ENCODE measurements at regions not wholly inside any gene's neighbourhood (a gene's known extent, or its start where the extent isn't known, plus 50 kb on each side); places are given as distances from the start of the nearest gene placed in this dataset.

DNA sequence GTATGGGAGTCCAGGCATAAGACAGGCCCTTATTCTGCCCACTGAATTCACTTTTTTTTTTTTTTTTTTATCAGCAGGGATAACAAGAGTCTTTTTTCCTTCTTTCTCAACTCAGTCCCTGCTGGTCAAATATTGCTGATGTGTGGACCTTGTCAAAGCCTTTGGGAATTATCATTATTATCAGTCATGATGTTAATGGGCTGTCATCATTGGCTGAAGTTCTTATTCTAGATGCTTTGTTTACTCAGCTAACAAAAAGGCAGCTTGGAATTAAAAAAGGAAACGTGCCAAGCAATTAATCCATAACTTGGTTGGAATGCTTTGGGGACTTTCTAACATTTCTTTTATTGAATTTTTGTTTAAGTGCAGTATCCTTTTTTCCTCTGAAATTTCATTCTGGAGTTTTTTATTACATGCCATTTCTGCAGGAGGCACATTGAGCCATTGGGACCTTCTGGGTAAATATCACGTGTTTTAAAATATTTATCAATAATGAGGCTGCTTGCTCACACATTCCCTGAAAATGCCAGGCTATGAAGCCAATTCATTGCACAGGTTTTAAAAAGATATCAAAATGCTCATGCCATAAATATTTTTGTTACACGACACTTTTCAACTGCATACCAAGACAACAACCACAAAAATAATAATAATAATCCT is 246.3 kb downstream of the TXNL1 start:
- DNase-seq: no peak
- intact Hi-C loops (cut with DNase I, micrococcal nuclease): no loop called here
- ATAC-seq: no peak

DNA sequence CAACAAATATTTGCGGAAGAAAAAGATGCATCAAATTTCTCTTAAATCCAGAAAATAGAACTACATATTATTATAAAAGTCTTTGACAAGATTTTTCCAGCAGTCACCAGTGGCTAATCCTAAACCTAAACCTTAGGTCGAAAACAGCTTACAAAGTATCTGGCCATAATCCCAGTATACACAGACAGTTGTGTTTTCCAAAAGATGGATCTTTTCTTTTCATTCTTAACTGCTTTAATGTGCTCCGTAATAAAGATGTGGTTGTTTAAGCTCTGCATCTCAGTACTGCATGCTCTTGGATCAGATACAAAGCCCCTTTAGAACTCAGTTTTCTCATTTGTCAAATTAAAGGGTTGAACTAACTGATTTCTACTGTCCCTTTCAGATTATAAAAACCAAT is 247.8 kb downstream of the TXNL1 start:
- ATAC-seq: no peak
- no peak for DNase-seq
- intact Hi-C loops (cut with DNase I, micrococcal nuclease): no loop called here

DNA sequence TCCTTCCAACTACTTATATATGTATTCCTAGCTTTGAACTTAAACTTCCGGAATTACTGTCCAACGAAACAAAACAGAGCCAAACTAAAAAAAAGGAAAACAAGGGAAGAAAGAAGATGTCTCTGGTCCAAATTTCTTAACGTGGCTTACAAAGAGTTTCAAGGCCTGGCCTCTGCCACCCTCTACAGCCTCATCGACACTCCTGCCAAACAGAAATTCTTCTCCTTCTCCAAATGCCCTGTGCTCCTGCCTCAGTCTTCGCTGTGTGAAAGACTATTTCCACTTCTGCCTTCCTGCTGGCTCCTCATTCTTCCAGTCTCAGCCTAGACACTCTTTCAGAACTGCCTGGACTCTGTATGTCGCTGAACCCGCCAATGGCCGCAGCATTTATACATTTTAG is 249.2 kb downstream of the TXNL1 start:
- ATAC-seq (no peak), DNase-seq (no peak)
- intact Hi-C loops (cut with DNase I, micrococcal nuclease): no loop called here

DNA sequence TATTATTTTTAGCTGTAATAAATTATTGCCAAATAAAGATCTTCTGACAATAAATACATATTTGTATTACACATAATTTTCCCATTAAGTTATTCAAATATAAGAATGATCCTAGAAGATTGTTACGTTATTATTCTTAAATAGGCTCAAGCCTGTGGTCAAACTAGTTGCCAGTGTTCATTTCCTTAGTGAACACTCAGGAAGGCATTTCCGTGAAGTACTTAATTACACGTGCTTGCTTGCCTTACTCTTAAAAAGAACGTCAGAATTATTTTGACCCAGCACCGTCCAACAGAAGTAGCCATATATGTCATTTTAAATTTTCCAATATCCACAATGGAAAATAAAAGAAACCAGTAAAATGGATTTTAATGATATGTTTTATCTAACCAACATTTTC is 249.8 kb downstream of the TXNL1 start:
- no peak for ATAC-seq
- DNase-seq: no peak
- intact Hi-C loops (cut with DNase I, micrococcal nuclease): no loop called here

DNA sequence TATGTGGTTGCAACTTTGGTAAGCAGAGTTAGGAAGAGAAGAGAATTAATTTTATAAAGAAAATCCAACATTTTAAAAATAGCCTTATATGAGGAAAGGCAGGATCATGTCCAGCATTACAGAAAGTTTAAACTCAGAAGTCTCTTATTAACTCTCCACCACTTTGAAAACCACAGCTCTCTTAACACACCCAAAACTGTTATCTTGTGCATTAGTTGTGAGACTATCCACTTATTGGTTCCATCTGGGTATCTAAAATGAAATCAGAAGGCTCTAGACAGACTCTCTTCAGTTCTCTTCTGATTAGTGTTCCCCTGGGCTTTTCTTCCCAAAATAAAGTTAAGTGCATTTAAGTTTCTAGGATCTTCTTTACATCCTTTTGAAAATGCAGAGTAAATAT is 251.5 kb downstream of the TXNL1 start:
- ATAC-seq: no peak
- intact Hi-C loops (cut with DNase I, micrococcal nuclease): no loop called here
- DNase-seq: no peak

DNA sequence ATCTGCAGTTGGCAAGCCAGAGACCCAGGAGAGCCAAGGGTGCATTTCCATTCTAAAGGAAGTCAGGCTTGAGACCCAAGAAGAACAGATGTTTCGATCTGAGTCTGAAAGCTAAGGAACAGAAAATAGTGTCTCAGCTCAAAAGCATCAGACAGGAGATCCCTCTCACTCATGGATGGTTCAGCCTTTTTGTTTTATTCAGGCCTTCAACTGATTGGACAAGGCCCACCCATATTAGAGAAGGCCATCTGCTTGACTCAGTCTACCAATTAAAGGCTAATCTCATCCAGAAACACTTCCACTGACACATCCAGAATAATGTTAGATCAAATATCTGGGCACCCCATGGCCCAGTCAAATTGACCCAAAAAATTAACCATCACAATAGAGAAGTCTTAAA is 255.0 kb downstream of the TXNL1 start:
- intact Hi-C loops (cut with DNase I, micrococcal nuclease): no loop called here
- ATAC-seq (no peak), DNase-seq (no peak)

DNA sequence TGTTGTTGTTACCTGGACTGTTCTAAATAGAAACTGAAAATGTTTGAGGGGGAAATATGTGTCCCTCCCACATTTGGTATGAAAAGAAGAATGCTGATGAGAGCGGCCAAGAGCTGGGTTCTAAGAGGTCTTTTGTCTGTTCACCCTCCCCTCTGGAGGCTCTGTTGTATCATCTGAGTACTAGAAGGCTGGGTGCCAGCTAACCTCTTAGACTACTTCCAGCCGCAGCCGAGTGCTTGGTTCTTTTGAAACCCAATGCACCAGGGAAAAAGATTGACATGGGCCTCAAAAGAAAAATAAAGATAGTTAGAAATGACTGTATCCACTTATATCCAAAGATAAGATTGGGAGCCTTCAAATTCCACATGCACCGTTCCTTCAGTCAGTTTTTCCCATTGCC is 255.9 kb downstream of the TXNL1 start:
- ATAC-seq: no peak
- intact Hi-C loops (cut with DNase I, micrococcal nuclease): no loop called here
- DNase-seq: no peak

DNA sequence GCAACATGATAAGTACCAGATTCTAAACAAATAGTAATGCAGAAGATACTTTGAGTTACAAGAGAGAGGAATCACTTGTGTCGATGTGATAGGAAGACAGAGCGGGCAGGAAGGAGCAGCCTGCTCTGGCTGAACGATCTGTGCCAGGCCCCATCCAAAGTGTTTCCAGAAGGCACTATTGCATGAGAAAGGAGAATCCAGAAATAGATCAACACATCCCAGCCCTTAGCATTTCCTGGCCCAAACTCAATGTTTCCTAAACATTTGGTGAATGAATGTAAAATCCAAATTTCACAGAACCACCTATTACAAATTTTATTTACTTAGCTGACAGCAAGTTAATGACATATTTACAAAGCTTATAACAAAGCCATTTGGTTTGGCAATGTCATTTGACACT is 257.2 kb downstream of the TXNL1 start:
- ATAC-seq: no peak

DNA sequence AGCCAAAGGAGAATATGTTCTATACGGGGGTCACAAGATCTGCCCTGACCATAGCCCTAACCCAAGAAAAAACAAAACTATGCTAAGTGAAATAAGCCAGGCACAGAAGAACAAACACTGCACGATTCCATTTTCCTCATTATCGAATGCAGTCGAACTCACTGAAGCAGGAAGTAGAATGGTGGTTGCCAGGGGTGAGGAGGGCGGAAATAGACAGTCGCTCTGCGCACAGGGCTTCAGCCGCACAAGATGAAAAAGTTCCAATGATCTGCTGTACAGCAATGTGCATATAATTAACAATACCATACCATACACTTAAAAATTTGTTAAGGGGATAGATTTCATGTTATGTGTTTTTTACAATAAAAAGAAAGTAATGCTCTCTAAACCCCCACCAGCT is 257.7 kb downstream of the TXNL1 start:
- ATAC-seq (no peak), DNase-seq (no peak)

More for the DNA sequence above, 257.2 kb downstream of the TXNL1 start:
- no peak for DNase-seq
- intact Hi-C loops (cut with DNase I, micrococcal nuclease): no loop called here

DNA sequence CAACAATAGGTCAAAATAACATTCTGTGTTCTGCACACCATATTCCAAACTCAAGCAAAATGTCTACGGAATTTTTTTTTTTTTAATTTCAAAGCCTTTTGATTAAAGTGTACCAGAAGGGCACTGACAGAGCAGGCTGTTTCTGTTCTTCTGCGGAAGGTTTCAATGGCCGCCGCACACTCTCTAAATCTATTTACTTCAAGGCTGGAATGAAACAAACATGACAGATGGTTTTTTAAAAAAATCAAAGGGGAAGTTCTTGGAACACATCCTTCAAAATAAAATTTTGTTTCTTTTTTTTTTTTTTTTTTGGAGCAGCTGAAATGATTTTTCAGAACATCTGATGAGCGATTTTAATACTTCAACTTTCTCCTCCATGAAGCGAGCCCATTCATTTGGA is 259.1 kb downstream of the TXNL1 start:
- DNase-seq: no peak
- intact Hi-C loops (cut with DNase I, micrococcal nuclease): no loop called here
- ATAC-seq: no peak

More for the DNA sequence above, 257.7 kb downstream of the TXNL1 start:
- intact Hi-C loops (cut with DNase I, micrococcal nuclease): no loop called here

DNA sequence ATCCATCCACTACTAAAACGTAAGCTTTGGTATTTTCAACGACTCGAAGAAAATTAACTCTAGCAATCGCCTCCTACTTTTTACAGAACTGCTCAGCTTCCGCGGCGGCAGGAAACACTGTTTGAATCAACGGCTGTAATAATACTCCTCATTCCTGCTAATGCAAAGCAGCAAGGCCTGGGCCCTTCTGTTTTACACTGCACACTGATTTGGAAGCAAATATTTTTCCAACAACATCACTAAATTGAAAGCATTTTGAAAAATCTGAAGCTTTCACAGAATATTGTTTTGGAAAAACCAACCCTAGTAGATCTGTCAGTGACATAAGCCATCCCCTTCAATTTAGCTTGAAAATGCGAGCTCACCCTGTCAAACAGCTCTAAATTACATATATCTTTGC is 261.2 kb downstream of the TXNL1 start:
- DNase-seq: no peak
- intact Hi-C loops (cut with DNase I, micrococcal nuclease): no loop called here
- no peak for ATAC-seq

DNA sequence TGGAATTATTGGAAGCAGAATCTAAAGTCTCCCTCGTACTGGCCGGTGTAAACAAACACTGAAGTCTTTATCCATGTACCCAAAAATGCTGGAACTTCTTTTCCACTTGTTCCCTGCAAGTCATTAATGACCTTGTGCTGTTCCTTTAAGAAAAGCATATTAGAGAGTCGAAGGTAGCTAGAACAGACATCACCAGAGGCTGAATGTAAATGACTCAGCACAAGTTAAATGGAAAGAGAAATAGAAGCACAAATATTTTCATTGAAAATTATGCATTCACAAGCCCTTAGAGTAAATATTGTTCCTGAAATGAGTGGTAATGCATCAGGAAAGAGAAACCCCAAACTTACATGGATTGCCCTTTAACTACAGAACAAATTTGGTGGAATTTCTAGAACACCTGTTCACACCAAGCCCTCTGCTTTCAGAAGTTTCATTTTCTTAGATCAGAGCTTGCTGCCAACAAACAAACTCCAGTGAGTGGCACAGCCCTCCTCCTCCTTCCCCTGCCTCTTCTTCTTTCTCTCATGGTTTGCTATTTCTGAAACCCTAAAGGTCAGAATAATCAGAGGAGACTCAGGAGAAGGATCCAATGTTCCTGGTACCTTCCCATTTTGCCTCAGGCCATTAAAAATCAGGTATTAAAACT is 264.3 kb downstream of the TXNL1 start:
- intact Hi-C loops (cut with DNase I, micrococcal nuclease): no loop called here
- ATAC-seq (no peak), DNase-seq (no peak)

DNA sequence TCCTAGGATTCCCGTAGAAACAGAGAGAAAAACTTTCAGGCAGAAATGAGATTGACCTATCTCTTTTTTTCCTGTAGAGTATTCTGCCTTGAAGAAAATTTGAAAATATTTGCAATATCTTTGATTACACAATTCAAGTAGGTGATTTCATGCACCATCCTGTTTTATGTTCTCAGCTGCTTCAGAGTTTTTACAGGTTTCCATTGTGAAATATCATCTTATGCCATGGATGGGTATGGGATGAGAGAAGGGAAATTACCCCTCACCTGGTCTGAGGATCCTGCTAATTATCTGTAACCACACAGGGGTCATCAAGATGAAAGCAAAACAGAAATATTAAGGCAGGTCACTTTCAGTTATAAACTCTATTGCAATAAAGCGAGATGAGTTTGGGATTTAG is 264.8 kb downstream of the TXNL1 start:
- ATAC-seq (no peak), DNase-seq (no peak)
- intact Hi-C loops (cut with DNase I, micrococcal nuclease): no loop called here

DNA sequence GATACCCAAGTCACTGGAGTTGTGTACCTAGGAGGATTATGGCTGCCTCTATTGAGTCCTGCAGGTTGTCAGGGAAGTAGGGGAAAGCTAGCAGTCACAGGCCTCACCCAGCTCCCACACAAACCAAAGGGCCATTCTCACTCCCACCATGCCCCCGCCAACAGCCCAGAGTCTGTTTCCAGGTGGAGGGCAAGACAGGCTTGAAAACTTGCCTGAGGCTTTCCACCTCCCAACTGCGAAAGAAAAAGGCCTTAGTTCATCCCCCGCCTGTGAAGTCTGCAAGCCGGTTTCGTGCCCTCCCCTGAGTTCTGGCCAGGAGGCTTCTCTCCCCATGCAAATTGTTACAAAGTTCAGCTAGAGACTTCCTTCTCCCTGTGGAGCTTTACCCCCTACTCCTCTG is 270.3 kb downstream of the TXNL1 start:
- no peak for DNase-seq
- ATAC-seq: no peak
- intact Hi-C loops (cut with DNase I, micrococcal nuclease): no loop called here

DNA sequence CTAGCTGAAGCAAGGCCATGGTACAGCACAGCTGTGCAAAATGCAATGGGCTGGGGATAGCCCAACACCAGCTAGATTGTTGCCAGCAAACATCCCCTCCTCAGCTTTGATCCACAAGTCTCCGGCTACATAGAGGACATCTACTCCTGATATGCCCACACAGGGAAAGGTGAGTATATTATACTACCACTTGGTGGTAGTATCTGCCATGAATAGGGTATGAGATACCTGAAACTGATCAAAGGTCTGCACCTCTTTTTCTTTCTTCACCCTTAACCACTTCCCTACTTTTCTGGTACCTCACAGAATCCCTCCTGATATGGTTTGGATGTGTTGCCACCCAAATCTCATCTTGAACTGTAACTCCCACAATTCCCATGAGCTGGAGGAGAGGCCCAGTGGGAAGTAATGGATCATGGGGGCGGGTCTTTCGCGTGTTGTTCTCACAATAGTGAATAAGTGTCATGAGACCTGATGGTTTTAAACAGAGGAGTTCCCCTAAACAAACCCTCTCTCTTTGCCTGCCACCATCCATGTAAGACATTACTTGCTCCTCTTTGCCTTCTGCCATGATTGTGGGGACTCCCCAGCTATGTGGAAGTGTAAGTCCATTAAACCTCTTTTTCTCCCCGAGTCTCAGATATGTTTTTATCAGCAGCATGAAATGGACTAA is 279.6 kb downstream of the TXNL1 start:
- intact Hi-C loops (cut with DNase I, micrococcal nuclease): no loop called here
- ATAC-seq: no peak
- no peak for DNase-seq

DNA sequence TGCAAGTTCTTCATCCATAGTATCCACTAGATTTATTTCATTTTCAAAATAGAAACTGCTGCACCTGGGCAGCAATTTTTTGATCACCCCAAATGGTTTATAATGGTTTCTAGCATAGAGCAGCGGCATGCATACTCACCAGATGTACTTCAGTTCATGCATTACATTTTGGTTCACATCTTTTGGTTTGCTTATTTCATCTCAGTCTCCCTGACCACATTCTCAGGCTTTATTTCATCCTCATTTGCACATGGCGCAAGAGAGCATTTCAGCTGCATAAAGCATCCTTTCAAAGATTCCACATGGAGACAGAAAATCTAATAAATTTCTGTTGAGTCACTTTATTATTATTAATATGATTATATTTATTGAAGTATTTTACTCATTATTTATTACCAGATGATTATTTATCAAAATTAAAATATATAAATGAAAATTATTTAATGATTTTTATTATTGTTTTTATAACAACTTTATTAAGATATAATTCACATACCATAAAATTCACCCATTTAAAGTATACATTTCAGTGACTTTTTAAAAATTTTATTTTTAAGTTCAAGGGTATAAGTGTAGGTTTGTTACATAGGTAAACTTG is 284.6 kb downstream of the TXNL1 start:
- intact Hi-C loops (cut with DNase I, micrococcal nuclease): no loop called here
- ATAC-seq (no peak), DNase-seq (no peak)

DNA sequence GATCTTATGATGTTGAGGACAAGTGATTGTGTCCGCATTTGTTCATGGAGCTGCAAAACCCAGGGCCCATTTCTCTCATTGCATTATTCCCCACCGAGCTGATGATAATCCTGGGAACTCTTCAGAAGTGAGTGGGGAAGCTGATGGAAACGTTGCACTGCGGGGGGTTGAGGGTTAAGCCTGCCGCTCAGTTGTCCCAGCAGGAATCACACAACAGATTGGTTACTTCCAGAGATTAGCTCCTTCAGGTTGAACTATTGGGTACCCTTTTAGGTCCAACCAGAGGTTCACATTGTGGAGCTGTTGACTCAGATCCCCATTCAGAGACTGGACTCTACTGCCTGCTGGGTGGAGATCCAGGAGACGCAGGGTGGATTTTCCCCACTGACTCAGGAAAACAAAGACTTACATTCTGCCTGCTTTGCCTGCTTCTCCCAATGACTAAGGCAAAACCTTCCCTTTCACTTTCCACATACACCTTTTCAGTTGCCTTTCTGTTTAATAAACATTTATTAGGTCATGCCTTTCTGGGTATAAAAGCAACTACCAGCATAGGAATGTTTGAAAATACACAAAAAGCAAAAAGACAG is 286.4 kb downstream of the TXNL1 start:
- DNase-seq: no peak
- no peak for ATAC-seq
- intact Hi-C loops (cut with DNase I, micrococcal nuclease): no loop called here

DNA sequence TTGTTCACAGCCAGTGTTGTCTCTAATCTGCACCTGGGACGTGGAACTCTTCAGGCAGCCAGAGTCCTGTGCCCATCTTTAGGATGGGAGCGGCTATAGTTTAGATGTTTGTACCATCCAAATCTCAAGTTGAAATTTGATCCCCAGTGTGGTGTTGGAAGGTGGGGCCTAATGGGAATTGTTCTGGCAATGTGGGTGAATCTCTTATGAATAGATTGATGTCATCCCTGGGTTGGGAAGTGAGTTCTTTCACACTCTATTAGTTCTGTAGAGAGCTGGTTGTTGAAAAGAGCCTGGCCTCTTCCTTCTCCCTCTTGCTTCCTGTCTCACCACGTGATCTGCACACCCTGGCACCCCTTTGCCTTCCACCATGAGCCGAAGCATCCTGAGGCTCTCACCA is 300.9 kb downstream of the TXNL1 start:
- intact Hi-C loops (cut with DNase I, micrococcal nuclease): no loop called here
- DNase-seq: no peak
- ATAC-seq: no peak

DNA sequence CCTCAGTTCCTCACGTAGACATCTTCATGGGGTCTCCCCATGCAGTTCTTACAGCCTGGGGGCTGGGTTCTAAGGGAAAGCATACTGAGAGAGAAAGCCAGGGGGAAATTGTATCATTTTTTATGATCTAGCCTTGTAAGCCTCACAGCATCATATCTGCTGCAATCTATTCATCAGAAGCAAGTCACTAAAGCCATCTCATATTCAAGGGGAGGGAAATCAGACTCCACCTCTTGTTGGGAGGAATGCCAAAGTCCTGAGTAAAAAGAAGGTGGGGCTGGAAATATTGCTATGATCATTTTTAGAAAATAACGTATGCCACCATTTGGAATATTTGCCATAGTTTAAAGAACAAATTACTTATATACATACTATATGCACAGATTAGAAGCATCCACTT is 304.6 kb downstream of the TXNL1 start:
- ATAC-seq (no peak), DNase-seq (no peak)
- intact Hi-C loops (cut with DNase I, micrococcal nuclease): no loop called here

DNA sequence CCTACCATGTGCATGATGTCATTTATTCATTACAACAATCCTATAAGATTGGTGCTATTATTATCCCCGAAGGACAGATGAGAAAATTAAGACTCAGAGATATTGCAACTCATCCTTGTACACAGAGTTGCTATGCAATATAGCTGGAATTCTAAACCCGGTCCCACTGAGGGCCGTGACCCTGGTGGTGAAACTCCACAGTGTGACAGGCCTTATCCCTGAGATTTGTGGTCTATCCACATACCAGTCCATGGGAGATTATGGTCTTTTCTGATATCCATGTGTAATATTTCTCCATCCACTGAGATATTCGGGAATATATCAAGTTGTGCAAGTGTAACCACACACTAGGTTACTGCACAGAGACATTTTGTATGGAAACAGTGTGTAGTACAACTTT is 305.2 kb downstream of the TXNL1 start:
- intact Hi-C loops (cut with DNase I, micrococcal nuclease): no loop called here
- DNase-seq: no peak

More for the DNA sequence above, 305.2 kb downstream of the TXNL1 start:
- no peak for ATAC-seq
